NCI-H2196 treated with DMSO at 0.1 percent for 48 hours (cell line): ENCODE measurements at regions not wholly inside any gene's neighbourhood (a gene's known extent, or its start where the extent isn't known, plus 50 kb on each side); places are given as distances from the start of the nearest gene placed in this dataset.

Experiments
- DNase-seq: peaks from one replicate; lab custom pipeline; 2025; ENCODE audit not compliant: unreplicated experiment; lab: John Stamatoyannopoulos, UW

DNA sequence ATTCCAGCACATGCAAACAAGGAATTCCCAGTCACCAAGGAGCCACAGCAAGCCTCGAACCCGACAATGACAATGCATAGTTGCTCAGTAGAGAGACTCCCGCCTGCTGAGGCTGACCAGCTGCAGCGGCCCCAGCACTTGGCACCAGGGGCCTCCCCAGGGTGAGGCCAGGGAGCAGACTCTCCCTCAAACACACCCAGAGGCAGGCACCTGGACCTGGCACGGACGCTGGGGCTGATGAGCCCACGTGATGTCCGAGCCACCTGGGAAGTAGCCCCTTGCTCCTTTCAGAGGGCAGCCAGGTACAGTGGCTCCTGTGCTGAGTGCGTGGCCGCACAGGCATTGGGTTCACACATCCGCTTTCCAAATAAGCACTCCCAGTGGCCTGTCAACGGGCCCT is 315.9 kb upstream of the TGFBR2 start:
- DNase-seq = no peak

DNA sequence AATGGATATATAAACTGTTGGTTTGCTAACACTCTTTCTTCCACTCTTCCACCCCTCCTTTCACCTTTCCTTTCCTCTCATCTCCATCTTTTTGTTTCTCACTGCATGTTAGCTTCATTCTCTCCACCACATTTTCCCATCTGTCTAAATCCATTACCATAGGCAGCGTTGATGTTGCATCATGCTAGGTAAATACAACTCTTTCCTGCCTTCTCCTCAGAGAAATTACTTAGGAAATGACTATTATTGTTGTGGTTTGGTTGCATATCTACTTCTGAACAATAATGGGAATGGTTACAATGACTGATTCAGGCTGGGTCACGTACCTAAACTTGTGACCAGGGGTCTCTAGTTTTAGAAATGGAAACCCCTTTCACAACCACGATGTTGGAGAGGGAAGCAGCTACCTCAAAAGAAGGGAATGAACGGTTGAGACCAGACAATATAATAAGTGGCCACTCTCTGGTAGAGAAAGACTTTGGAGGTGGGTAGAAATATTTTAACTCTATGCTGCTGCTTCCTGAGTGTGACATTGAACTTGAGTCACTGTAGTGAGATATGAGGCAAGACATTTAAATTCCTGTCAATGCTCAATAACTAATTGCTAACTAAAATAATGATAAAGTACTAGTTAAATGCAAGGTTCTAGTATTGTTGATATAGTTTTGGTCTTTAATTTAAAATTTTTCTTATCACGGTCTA is 314.1 kb upstream of the TGFBR2 start:
- DNase-seq = no peak

DNA sequence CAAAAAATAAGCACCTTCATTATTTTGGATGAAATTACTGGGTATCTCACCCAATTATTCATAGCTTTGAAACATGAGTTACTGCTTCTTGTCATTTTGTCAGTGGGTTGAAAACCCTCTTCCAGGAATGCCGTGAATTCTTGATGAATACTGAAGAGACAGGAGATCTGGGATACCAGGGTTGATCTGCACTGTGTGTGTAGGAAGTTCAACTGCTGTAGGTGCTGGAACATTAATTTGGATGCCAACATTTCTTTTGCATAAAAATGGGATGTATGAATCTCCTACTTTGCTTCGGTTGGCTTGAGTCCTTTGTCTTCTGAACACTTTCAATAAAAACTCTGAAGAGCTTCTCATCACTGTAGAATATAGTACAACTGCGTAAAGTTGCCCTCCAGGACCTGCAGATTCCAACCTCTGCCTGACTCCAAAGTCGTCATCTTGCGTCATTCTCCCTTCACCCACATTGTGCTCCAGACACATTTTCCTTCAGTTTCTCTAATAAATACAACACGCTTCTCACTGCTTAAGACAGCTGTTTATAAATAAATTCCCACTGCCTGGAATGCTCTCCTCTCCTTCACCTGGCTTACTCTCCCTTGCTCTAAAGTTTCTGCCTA is 312.7 kb upstream of the TGFBR2 start:
- no peak for DNase-seq

DNA sequence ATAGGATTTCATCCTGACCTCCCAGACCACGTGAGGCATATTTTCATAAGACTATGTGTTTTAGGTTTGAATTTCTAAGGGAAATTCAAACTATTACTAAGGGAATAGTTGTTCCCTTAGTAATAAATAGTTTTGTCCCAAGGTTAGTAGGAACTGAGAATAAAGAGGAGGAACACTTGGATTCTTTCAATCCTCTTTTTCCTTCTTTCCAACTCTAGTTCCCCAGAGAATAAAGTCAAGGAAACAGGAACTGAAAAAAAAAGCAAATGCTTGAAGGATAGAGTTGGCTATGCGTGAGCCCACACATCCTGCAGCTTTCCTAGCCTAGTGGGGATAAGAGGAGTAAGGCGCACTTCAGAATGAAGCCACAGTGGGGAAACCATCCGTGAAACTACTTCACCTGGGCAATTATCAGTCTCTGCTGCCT is 312.1 kb upstream of the TGFBR2 start:
- DNase-seq = no peak

DNA sequence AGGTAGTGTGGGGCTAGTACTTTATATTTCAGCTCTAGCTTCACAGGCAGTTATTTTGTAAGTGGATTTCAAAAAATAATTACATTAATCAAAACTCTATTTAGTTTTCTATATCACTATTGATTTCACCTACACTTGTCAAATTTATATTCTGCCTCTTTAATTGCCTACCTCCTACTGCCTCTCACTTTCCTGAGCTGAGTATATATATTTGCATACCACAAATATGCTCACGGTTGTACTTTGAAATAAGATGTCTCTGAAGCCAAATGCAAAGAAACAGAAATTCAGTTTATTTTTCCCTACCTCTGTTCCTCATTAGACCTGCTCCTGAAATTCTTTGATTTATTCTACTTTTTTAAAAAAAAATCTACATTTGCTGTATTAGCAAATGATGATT is 309.3 kb upstream of the TGFBR2 start:
- DNase-seq = no peak

DNA sequence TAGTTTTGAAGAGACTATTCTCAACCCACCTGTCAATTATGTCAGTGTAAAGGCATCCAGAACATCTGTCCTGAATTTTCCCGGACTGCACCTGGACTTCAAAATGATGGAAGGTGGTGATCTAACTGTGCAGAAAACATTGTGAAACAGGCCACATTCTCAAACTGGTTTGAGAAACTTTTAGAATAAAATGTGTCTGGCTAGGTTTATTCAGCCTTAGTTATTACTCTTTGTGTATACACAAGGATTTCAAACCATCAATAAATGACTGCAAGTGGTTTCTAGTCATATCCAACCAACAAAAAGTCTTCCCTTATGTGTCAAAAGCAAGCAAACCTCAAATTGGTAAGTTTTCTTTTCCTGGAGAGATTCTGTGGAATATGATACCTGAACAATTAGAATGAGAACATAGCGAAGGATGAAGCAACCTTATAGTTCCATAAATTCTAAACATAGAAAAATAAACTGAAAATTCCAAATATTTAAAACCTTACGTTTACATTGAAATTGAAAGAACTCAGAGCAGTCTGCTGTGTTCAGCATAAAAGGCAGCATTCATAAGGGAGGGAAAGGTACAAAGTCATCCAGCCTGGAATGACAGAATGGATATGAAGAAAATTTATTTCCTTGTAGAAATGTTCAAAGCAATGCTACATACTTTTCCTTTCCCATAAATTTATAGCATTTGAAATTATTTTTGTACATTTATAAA is 306.6 kb upstream of the TGFBR2 start:
- no peak for DNase-seq

DNA sequence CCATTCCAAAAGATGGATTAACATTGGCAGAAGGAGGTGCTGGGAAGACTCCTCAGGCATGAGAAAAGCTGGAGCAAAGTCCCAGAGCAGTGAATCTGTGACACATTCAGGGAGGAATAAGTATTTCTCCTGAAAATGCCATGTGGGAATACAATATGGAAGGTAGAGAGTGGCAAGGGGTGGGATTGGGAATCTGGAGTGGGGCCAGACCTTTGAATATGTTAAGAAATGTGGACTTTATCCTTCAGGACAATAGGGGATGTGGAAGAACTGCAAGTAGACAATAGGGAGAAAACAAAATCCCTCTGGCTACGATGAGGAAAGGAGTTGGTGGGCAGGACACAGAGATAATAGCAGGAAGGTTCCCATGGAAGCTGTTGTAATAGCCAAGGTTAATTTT is 305.6 kb upstream of the TGFBR2 start:
- no peak for DNase-seq

DNA sequence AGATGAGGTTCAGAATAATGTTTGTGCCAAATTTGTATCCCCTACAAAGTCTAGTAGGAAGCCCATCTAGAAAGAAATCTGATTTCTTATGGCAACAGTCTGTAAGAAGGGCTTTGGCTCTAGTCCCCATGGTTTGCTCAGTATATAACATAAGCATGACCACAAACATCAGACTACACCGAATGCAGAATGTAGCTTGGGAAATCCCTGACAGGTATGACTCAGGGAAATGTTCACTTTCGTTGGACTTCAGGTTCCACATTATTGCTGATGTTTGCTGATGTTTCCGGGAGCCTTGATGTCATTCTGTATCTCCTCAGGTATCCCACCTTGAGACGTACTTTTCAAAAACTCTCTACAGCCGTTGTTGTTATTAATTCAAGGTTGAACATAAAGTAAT is 304.4 kb upstream of the TGFBR2 start:
- DNase-seq = no peak

DNA sequence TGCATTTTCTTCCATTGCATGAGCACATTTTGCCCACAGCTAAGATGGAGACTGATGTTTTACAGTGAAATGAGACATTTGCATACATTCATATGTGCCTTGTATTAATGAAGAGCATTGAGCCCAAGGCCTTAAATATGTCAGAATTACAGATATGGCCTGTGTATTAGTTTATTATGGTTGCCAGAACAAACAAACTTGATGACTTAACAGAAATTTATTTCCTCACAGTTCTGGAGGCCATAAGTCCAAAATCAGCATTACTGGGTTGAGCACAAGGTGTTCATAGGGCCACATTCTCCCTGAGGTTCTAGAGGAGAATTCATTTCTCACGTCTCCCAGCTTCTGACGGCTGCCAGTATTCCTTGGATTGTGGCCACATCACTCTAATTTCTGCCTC is 302.6 kb upstream of the TGFBR2 start:
- no peak for DNase-seq

DNA sequence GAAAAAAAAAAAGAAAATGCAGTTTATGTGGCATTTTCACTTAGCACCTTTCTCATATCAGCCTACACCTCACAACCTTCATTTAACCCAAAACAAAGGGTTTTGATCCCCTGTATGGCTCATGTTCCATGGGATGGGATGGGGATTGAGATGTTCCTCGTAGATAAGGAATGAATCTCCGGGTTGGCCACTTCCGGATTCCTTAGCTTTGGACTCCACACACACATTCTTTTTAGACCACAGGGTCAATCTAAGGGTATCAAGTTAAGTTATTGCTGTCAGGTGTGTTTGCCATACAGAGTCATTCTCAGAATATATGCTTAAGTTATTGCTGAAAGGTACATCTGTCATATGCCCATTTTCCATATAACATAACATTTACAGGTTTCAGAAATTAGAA is 301.4 kb upstream of the TGFBR2 start:
- no peak for DNase-seq

DNA sequence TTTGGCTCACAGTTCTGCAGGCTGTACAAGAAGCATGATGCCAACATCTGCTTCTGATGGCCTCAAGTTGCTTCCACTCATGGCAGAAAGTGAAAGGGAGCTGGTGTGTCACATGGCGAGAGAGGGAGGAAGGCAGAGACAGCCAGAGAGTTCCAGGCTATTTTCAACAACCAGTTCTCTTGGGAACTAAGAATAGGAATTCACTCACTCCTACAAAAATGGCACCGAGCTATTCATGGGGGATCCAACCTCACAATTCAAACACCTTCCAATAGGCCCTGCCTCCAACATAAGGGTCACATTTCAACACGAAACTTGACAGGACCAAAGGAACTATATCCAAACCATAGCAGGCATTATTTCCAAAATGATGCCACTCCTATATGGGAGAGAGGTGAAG is 299.5 kb upstream of the TGFBR2 start:
- DNase-seq = no peak

DNA sequence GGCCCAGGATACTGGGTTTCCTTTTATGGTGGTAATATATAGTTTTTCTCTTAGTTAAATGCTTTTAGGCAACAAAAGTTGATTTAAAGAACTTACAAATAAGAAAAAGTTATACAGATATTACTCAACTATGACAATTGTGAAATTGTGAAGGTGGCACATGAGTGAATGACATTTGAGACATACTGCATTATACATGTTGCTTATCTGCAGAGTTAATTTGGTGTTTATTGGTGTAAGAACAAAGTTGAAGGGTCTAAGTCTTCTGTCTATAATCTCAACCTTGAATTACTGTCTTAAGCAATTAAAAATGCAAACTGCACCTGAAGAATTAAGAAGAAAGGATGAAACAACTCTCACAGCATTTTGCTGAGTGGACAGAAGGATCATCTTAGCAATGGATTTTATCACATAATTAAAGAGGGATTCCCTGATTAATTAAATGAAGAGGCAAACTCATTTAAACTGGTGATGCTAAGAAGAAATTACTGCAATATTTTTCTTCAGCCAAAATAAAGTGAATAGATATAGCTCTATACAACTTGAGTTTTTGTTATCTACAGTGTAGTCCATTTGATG is 298.9 kb upstream of the TGFBR2 start:
- DNase-seq = no peak

DNA sequence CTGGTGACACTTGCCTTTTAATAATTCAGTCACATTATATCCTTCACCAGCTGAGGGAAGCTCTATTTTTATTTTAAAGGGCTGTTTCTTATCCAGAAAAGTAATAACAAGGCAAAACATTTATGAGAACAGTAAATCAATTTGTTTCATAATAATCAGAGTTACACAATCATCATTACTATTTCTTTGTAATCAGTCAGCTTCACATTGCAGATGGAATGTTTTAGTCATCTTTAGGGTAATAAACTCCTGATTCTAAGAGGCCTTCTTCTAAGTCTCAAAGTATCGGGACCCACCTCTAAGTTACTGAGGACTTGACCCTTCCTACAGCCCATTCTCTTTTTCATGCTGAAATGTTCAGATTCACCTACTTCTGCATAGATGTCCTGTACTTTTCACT is 298.3 kb upstream of the TGFBR2 start:
- no peak for DNase-seq

DNA sequence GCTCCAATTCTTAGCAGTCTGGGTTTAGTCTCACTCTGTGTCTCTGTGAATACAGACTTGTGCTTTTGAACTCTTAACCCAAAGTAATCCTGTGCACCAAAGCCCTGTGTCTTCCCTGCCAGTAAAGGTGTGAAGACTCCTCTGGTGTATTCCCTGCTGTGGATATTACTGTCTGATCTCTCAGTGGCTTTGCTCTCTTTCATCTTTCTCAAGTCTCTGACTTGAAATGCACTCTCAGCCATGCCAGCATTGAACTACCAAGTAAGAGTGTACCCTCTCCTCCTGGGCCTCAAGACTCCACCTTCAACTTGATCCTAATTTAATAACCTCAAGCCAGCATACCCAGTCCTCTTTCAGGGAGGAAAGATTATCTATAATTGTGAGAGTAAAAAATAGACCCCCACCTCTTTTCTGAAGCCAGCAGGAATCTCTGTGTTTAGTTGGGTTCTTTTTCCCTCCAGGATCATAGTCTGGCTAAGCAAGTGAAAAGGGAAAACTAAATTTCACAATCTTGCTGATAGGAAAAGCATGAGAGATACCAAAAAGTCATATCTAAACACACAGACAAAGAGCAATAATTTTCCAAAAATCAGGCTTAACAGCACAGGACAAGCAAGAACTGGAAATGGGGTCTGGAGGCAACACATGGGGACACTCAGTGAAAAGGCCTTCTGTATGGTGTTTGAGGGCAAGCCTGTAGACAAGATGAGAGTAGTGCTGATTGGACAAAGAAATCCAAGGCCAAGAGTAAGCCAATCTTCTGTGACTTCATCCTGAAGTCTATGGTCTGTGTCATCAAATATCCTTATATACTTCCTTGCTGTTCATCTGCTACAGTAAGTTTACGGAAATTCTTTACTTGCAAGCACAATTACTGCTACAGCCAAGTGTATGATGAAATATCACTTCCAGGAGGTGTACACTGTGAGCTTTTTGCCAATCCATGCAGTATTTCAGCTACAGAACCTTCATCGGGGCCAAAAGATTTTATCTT is 296.1 kb upstream of the TGFBR2 start:
- no peak for DNase-seq

DNA sequence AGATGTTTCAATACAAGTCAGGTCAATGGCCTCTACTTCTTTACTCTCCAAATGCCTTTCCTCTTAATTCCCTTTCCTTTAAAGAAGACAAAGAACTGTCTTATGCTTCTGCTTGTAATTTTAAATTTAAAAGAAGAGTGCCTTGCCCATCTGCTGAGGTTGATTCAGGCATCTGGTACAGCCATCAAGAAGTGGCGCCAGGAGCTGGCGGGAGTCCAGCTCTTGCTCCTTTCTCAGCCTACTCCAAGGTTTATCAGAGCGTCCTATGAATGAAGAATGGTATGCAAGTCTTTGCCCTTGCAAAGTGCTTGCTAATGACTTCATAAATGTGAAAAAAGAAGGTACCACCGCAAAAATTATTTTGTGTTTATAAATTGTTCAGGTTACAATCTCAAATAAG is 294.6 kb upstream of the TGFBR2 start:
- DNase-seq = no peak

DNA sequence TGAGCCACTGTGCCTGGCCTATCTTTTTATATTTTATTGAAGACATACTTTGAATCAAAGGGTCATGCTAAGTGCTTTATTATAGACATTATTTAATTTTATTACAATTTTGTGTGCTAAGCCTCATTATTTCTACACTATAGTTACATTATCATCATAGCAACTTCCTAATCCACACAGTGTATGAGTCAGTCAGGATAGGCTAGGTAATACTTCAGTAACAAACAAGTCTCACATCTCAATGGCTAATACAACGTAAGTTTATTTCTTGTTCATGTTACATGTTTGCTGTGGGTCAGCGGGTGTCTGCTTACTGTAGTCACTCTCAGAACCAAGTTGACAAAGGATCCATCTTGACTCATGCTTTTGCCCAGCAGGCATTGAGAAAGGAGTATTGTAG is 292.6 kb upstream of the TGFBR2 start:
- DNase-seq = no peak

DNA sequence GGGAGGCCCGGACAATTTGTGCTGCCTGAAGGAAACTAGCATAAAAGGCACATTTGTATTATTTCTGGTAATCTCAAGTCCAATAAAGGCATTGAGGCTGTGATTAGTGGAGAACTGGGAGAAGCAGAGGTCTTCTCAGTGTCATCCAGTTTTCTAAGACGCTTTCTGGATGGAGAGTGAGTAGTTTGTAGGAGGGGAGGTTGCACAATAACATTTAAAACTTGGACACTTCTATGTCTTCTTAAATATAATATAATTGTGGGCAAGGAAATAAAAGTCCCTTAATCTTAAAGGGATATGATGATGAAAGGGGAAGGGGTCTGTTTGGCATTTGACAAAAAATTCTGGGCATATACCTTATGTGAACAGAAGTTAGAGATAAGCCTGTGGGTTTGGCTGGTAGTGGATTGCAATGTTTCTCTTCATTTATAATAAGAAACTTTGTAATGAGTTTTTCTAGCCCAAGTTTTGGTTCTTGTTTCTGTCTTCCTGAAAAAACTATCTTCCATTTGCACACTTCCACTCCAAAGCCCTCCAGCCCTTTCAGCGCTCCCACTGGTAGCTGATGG is 291.6 kb upstream of the TGFBR2 start:
- DNase-seq = no peak

DNA sequence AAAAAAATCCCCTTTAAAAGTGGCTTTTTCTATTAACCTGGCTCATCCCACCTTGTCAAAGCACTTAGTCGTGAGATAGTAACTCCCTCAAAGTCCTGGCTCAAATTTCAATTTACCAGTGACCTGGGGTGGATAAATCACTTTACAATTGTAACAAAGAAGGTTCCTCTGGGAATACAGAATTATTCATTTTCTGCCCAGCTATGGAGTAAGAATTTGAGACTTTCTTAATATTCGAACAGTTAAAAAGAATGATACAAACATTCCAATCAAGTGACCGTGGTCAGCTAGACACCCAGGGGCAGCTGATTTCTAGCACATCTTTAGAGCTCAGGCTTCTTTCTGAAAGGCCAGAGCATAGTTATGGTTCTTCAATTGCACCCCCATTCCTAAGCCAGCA is 291.0 kb upstream of the TGFBR2 start:
- no peak for DNase-seq

DNA sequence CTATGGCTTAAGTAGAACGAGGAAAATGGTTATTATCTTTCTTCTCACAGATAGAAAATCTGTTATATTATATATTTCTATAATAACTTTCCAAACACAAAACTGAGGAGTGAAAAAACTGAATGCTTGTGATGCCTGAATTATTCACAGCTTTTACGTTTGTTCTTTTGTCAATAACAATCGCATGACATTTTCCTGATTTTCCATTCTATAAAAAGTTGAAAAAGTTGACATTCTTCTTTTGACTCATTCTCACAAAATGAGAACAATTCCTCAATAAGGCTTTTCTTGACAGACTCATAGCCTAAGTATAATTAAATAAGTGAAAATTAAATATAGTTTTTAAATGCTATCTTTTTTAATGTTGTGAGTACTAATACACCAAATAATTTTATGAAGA is 288.8 kb upstream of the TGFBR2 start:
- no peak for DNase-seq

DNA sequence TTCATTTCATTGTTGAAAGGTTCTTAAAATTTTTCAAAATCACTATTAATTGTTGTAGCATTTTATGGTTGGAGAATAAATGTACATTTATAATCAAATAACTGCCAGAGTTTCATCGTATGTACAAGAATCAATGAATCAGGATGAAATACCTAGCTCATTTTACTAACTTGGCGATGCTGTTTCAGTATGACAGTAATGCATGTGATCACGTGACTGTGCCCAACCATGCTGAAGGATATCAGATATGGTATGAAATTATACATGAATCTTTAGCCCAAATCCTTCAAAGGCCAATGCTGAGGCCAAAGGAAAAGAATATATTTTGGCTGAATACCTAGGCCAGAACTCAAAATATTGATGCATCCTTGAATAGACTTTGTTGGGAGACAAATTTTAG is 288.3 kb upstream of the TGFBR2 start:
- DNase-seq = no peak

DNA sequence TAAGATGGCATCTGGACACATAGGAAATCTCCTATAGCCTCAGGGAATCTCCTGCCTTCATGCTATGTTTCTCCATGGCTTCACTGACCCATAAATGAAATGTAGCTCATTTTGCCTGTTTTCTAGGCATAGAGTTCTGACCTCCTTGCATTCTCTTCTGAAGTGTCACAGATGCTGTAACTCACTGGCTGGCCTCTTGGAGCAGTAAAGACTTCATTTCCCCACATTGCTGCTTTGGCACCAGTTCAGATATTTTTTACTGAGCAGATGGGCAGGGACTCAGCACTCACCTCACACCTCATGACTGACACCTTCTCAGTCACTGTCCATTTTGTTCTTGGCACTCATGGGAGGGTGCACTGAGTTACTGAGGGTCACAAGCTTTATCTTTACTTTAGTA is 286.7 kb upstream of the TGFBR2 start:
- no peak for DNase-seq
